ENCODE measurements at regions not wholly inside any gene's neighbourhood (a gene's known extent, or its start where the extent isn't known, plus 50 kb on each side); places are given as distances from the start of the nearest gene placed in this dataset.

GRCh38 chr3:72270072-72270681, 485.2 kb upstream of the PROK2 start:
- no peak overlapping the region for H2AFZ ChIP-seq (ENCODE audit: low read length)
- no peak overlapping the region for H2BK5ac ChIP-seq (ENCODE audit: low read depth, low read length)
- no peak overlapping the region for H3K4me3 ChIP-seq (ENCODE audit: extremely low read depth in 1 of 4, insufficient read depth in 2 of 4, low read depth in 3 of 4, low read length in 4 of 4)
- no peak overlapping the region for H2BK120ac ChIP-seq (replicated peaks; ENCODE audit: low read depth, low read length)
- no peaks in the 10 kb centered on the region for H3K9me3 ChIP-seq (ENCODE audit: insufficient read depth in 2 of 2, low read depth in 1 of 2, low read length in 1 of 2)
- FAIRE-seq (no peak), DNase-seq (ENCODE audit: low read depth in 1 of 2, low spot score in 2 of 2) (no peak)
- H3K79me1 ChIP-seq (ENCODE audit: low read depth, low read length), result no peaks in the 10 kb centered on the region
- no peaks in the 10 kb centered on the region for H3K36me3 ChIP-seq (ENCODE audit: control insufficient read depth in 2 of 4, insufficient read depth in 4 of 4, low read length in 3 of 4)
- H3K23me2 ChIP-seq (ENCODE audit: low read depth, low read length), result no peaks in the 10 kb centered on the region; the same call in 1 of the 2 replicates
- 89% methylated on average over 9 of the region's 9 CpGs; no CpG with 5 or more reads in 1 of the 2 experiments for whole genome bisulfite sequencing, 2 experiments (ENCODE audit: extremely low coverage in 1 of 2, insufficient coverage in 1 of 2, insufficient read length in 1 of 2, insufficient replicate concordance in 2 of 2, low coverage in 1 of 2, low lambda C conversion rate in 2 of 2, missing lambda C conversion rate in 1 of 2)
- H3K18ac ChIP-seq (ENCODE audit: extremely low read depth, low read length), result no peak overlapping the region
- no peaks in the 10 kb centered on the region for H4K20me1 ChIP-seq (replicated peaks in 1 of 2; ENCODE audit: control insufficient read depth in 1 of 2, insufficient read depth in 2 of 2, low read length in 2 of 2)
- H2AK5ac ChIP-seq (ENCODE audit: low read depth, low read length), result no peak overlapping the region
- ChIA-PET CTCF (ENCODE audit: partially characterized antibody) (interaction anchor here (2.4 kb wide), 1 partner anchor 314 kb away, joined by 6 read pairs; no protein-coding TSS in a partner anchor), POLR2A (ENCODE audit: partially characterized antibody) (interaction anchor here (1.3 kb wide), 1 partner anchor 9 kb away, joined by 3 read pairs; no protein-coding TSS in a partner anchor)
- no peak overlapping the region for H2BK20ac ChIP-seq (ENCODE audit: low read length)
- H3K56ac ChIP-seq (replicated peaks; ENCODE audit: insufficient read length, low read depth, low read length), result no peak overlapping the region
- H4K5ac ChIP-seq (ENCODE audit: insufficient read length, low read depth, low read length), result no peak overlapping the region
- H3K14ac ChIP-seq (ENCODE audit: insufficient read length), result no peak overlapping the region
- no peak overlapping the region for H2BK12ac ChIP-seq (ENCODE audit: low read depth, low read length)
- no peak overlapping the region for H3K23ac ChIP-seq (ENCODE audit: insufficient read length)
- H3K4ac ChIP-seq (replicated peaks; ENCODE audit: insufficient read length, low read depth, low read length), result no peak overlapping the region
- H3K9ac ChIP-seq (replicated peaks in 1 of 4; ENCODE audit: extremely low read depth in 1 of 4, low read depth in 3 of 4, low read length in 3 of 4), result no peak overlapping the region
- no peak overlapping the region for H3K27ac ChIP-seq (ENCODE audit: low read depth, low read length)
- no peak overlapping the region for H4K8ac ChIP-seq (ENCODE audit: extremely low read depth, insufficient read depth, low read length)
- H3K79me2 ChIP-seq (ENCODE audit: control insufficient read depth in 1 of 2, insufficient read depth in 2 of 2, low read length in 2 of 2), result no peaks in the 10 kb centered on the region
- H3K4me2 ChIP-seq (ENCODE audit: insufficient read depth in 1 of 2, low read depth in 2 of 2, low read length in 2 of 2), result no peak overlapping the region
- no peak overlapping the region for H2BK15ac ChIP-seq (ENCODE audit: low read length)
- H3K4me1 ChIP-seq (replicated peaks in 1 of 4; ENCODE audit: control insufficient read depth in 3 of 4, insufficient read depth in 4 of 4, low read length in 3 of 4), result peaks cover 0 to 9% (median 2%) of the 10 kb centered on the region in 4 experiments; a peak in 3 of 7 replicates
- no peaks in the 10 kb centered on the region for H3K27me3 ChIP-seq (replicated peaks in 1 of 4; ENCODE audit: control insufficient read depth in 3 of 4, extremely low read depth in 1 of 4, insufficient read depth in 3 of 4, low read length in 3 of 4)
- no peak overlapping the region for H4K91ac ChIP-seq (replicated peaks; ENCODE audit: insufficient read length, low read length)
- peak; percentile 86 for TF ChIP-seq CEBPB (IDR thresholded peaks at IDR 0.05; ENCODE audit: low read depth, low read length)
- no peak for TF ChIP-seq NRF1 (IDR thresholded peaks at IDR 0.05; ENCODE audit: low read depth, low read length)
- no peak for TF ChIP-seq RXRA (IDR thresholded peaks at IDR 0.05; ENCODE audit: insufficient read depth, low read depth, low read length)

All from H1 (cell line).